ENCODE measurements at regions not wholly inside any gene's neighbourhood (a gene's known extent, or its start where the extent isn't known, plus 50 kb on each side); places are given as distances from the start of the nearest gene placed in this dataset.

- no peak overlapping the region for H3K4me3 ChIP-seq (ENCODE audit: low read depth, low read length)
- in situ Hi-C loops (cut with HindIII; ENCODE audit: low sequenced_read_pairs), result no loop called here
- no peak for TF ChIP-seq CTCF (IDR thresholded peaks at IDR 0.05; ENCODE audit: low read depth, low read length)
- no peak for DNase-seq (ENCODE audit: low read depth, low spot score)
Observed at GRCh38 chr5:135643881-135644766, 65.3 kb upstream of the CXCL14 start.

GRCh38 chr5:135642934-135643333 is 64.1 kb upstream of the CXCL14 start:
- no peak for TF ChIP-seq CTCF (IDR thresholded peaks at IDR 0.05; ENCODE audit: low read depth, low read length)
- in situ Hi-C loops (cut with HindIII; ENCODE audit: low sequenced_read_pairs), result no loop called here
- no peak for DNase-seq (ENCODE audit: low read depth, low spot score)
- H3K4me3 ChIP-seq (ENCODE audit: low read depth, low read length), result no peak overlapping the region

GRCh38 chr5:135642488-135642870 is 63.7 kb upstream of the CXCL14 start:
- in situ Hi-C loops (cut with HindIII; ENCODE audit: low sequenced_read_pairs), result no loop called here
- no peak overlapping the region for H3K4me3 ChIP-seq (ENCODE audit: low read depth, low read length)
- DNase-seq (ENCODE audit: low read depth, low spot score), result no peak
- no peak for TF ChIP-seq CTCF (IDR thresholded peaks at IDR 0.05; ENCODE audit: low read depth, low read length)

- no peak for DNase-seq (ENCODE audit: low read depth, low spot score)
- in situ Hi-C loops (cut with HindIII; ENCODE audit: low sequenced_read_pairs), result no loop called here
- no peak for TF ChIP-seq CTCF (IDR thresholded peaks at IDR 0.05; ENCODE audit: low read depth, low read length)
- H3K4me3 ChIP-seq (ENCODE audit: low read depth, low read length), result no peak overlapping the region
Observed at GRCh38 chr5:135641734-135642487, 63.1 kb upstream of the CXCL14 start.

GRCh38 chr5:135641319-135641718 is 62.5 kb upstream of the CXCL14 start:
- in situ Hi-C loops (cut with HindIII; ENCODE audit: low sequenced_read_pairs), result no loop called here

GRCh38 chr5:135635451-135635850 is 56.7 kb upstream of the CXCL14 start:
- TF ChIP-seq CTCF (IDR thresholded peaks at IDR 0.05; ENCODE audit: low read depth, low read length), result no peak
- in situ Hi-C loops (cut with HindIII; ENCODE audit: low sequenced_read_pairs), result no loop called here
- no peak for DNase-seq (ENCODE audit: low read depth, low spot score)
- H3K4me3 ChIP-seq (ENCODE audit: low read depth, low read length), result no peak overlapping the region

More at GRCh38 chr5:135641319-135641718, 62.5 kb upstream of the CXCL14 start:
- no peak for DNase-seq (ENCODE audit: low read depth, low spot score)
- TF ChIP-seq CTCF (IDR thresholded peaks at IDR 0.05; ENCODE audit: low read depth, low read length), result no peak
- H3K4me3 ChIP-seq (ENCODE audit: low read depth, low read length), result no peak overlapping the region
